ENCODE measurements at regions not wholly inside any gene's neighbourhood (a gene's known extent, or its start where the extent isn't known, plus 50 kb on each side); places are given as distances from the start of the nearest gene placed in this dataset.

- TF ChIP-seq, protein P1, sequence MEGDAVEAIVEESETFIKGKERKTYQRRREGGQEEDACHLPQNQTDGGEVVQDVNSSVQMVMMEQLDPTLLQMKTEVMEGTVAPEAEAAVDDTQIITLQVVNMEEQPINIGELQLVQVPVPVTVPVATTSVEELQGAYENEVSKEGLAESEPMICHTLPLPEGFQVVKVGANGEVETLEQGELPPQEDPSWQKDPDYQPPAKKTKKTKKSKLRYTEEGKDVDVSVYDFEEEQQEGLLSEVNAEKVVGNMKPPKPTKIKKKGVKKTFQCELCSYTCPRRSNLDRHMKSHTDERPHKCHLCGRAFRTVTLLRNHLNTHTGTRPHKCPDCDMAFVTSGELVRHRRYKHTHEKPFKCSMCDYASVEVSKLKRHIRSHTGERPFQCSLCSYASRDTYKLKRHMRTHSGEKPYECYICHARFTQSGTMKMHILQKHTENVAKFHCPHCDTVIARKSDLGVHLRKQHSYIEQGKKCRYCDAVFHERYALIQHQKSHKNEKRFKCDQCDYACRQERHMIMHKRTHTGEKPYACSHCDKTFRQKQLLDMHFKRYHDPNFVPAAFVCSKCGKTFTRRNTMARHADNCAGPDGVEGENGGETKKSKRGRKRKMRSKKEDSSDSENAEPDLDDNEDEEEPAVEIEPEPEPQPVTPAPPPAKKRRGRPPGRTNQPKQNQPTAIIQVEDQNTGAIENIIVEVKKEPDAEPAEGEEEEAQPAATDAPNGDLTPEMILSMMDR (conservative IDR thresholded peaks at IDR 0.05; ENCODE audit: low read depth in 2 of 2) = no peak
- no peak for TF ChIP-seq ZNF331 (CRISPR knock-in tag; IDR thresholded peaks at IDR 0.05; ENCODE audit: low read depth)
- TF ChIP-seq, protein P2, sequence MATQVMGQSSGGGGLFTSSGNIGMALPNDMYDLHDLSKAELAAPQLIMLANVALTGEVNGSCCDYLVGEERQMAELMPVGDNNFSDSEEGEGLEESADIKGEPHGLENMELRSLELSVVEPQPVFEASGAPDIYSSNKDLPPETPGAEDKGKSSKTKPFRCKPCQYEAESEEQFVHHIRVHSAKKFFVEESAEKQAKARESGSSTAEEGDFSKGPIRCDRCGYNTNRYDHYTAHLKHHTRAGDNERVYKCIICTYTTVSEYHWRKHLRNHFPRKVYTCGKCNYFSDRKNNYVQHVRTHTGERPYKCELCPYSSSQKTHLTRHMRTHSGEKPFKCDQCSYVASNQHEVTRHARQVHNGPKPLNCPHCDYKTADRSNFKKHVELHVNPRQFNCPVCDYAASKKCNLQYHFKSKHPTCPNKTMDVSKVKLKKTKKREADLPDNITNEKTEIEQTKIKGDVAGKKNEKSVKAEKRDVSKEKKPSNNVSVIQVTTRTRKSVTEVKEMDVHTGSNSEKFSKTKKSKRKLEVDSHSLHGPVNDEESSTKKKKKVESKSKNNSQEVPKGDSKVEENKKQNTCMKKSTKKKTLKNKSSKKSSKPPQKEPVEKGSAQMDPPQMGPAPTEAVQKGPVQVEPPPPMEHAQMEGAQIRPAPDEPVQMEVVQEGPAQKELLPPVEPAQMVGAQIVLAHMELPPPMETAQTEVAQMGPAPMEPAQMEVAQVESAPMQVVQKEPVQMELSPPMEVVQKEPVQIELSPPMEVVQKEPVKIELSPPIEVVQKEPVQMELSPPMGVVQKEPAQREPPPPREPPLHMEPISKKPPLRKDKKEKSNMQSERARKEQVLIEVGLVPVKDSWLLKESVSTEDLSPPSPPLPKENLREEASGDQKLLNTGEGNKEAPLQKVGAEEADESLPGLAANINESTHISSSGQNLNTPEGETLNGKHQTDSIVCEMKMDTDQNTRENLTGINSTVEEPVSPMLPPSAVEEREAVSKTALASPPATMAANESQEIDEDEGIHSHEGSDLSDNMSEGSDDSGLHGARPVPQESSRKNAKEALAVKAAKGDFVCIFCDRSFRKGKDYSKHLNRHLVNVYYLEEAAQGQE (IDR thresholded peaks at IDR 0.05; ENCODE audit: unreplicated experiment) = no peak
- TF ChIP-seq ZNF462 (CRISPR knock-in tag; IDR thresholded peaks at IDR 0.05) = no peak
- no peak for TF ChIP-seq POLR2AphosphoS5 (IDR thresholded peaks at IDR 0.05; ENCODE audit: low read depth)
- TF ChIP-seq CREB1 (CRISPR knock-in tag; IDR thresholded peaks at IDR 0.05; ENCODE audit: low read depth) = no peak
- no peak for TF ChIP-seq EZH2 (IDR thresholded peaks at IDR 0.05; ENCODE audit: low read depth, unreplicated experiment)
- TF ChIP-seq ZNF114 (CRISPR knock-in tag; IDR thresholded peaks at IDR 0.05) = no peak
- no peak for TF ChIP-seq ETS1 (IDR thresholded peaks at IDR 0.05)
- TF ChIP-seq JUNB (IDR thresholded peaks at IDR 0.05; ENCODE audit: unreplicated experiment) = no peak
- no peak for TF ChIP-seq EZH2phosphoT487 (IDR thresholded peaks at IDR 0.05; ENCODE audit: unreplicated experiment)
- TF ChIP-seq NANOG (IDR thresholded peaks at IDR 0.05; ENCODE audit: borderline replicate concordance) = no peak
- TF ChIP-seq STAT1 (IDR thresholded peaks at IDR 0.05; ENCODE audit: unreplicated experiment) = no peak
- Histone ChIP-seq H3K27ac (ENCODE audit: low read depth) (no peak overlapping the region), H3K79me2 (replicated peaks; ENCODE audit: insufficient read depth) (no peaks in the 10 kb centered on the region), H3K27me3 (ENCODE audit: insufficient read depth) (no peaks in the 10 kb centered on the region), H3K4me1 (ENCODE audit: insufficient read depth) (no peaks in the 10 kb centered on the region), H3K36me3 (ENCODE audit: insufficient read depth) (no peaks in the 10 kb centered on the region), H3K4me3 (no peak overlapping the region), H2AFZ (no peak overlapping the region), H3K9me2 (ENCODE audit: insufficient read depth) (no peaks in the 10 kb centered on the region), H3F3A (replicated peaks; ENCODE audit: low read depth) (no peaks in the 10 kb centered on the region), H3K4me2 (no peak overlapping the region), H4K20me1 (replicated peaks; ENCODE audit: insufficient read depth) (no peaks in the 10 kb centered on the region)
- Mint-ChIP-seq H3K9me3 (no peaks in the 10 kb centered on the region), H3K4me3 (no peak overlapping the region), H3K27me3 (ENCODE audit: insufficient read depth, low read depth, poor library complexity) (peaks cover 5% of the 10 kb centered on the region), H3K4me1 (no peaks in the 10 kb centered on the region), H3K27ac (no peak overlapping the region), H3K36me3 (ENCODE audit: low read depth) (no peaks in the 10 kb centered on the region)
- ATAC-seq (no peak), DNase-seq (ENCODE audit: low spot score) (no peak)
Observed at GRCh38 chr17:62179525-62180161, 114.6 kb upstream of the MED13 start.
